ENCODE measurements at regions not wholly inside any gene's neighbourhood (a gene's known extent, or its start where the extent isn't known, plus 50 kb on each side); places are given as distances from the start of the nearest gene placed in this dataset.

- TF ChIP-seq CTCF (IDR thresholded peaks at IDR 0.05; ENCODE audit: low read length), result no peak
- TF ChIP-seq EZH2phosphoT487 (IDR thresholded peaks at IDR 0.05; ENCODE audit: low read length), result no peak
Observed at GRCh38 chr1:80101159-80101558, 1094.6 kb upstream of the ADGRL4 start.

Measured in MM.1S (cell line).